ENCODE measurements at regions not wholly inside any gene's neighbourhood (a gene's known extent, or its start where the extent isn't known, plus 50 kb on each side); places are given as distances from the start of the nearest gene placed in this dataset.
A peak's percentile ranks its signal among the peaks of the same experiment; 100 is the strongest.

DNA sequence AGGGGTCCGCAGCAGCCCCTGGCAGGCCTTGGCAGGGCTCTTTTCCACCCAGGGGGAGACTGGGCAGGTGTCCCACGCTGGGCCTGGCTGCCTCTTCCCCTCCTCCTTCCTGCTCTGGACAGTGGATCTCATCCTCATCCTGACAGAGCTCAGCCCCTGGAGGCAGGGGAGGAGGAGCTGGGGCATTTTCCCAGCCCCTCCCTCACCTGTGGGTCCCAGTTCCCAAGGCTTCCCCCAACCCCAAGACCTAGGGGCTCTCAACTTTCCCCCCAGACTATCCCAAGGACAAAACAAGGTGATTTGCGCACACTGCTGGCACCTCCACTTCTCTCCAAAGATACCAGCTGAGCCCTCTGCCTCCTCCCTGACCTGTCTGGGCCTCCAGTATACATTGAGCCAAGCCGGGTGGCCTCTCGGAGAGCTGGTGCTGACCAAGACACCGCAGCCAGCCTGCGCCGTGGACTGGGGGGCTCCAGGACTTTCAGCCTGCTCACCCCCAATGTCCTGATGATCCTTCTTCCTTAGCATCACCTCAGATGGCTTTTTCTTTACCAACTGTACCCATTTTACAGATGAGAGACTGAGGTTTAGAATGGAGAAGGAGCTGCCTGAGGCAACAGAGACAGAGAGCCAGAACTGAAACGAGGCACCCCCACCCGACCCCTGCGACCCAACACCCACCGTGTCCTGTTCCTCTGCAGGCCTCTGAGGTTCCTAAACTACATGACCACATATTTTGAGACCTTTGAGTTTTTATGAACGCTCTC is 126.6 kb downstream of the BARX1 start:
- DNase-seq (ENCODE audit: low read depth) = no peak
- TF ChIP-seq CTCF (conservative IDR thresholded peaks at IDR 0.05; ENCODE audit: low read depth, low read length) = no peak
- H3K4me3 ChIP-seq (ENCODE audit: low read depth, low read length) = no peak overlapping the region

- no peak for DNase-seq (ENCODE audit: low read depth)
- TF ChIP-seq CTCF (conservative IDR thresholded peaks at IDR 0.05; ENCODE audit: low read depth, low read length) = peak; percentile 80
- H3K4me3 ChIP-seq (ENCODE audit: low read depth, low read length) = peak overlapping the region; percentile 34
Measured at GRCh38 chr9:93827545-93828330, 127.4 kb downstream of the BARX1 start.

DNA sequence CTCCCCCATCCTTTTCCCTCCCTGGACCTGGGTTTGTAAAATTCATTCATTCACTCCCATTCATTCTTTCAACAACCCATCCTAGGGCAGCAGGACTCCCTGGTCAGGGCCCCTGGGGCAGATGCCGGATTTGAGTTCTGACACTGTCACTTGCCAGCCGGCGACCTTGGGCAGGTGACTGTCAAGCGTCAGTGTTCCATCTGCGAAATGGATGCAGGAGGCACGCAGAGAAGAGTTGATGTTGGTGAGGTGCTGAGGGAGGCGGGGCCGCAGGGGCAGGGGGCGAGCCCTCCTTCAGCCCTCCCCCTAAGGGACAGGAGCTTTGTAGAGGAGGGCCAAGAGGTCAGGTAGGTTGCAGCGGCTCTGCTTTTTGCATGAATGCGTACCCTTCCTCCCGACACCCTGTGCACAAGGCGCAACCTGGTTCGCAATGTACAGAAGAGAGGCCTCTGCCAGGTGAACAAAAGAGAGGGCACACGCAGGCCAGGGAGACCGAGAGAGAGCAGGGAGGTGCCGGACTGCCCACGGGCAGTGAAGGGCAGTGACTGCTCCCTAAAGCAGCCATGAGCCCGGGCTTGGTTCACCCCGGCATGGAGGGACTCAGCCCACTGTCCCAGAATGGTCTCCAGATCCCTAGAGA is 128.1 kb downstream of the BARX1 start:
- no peak for TF ChIP-seq CTCF (conservative IDR thresholded peaks at IDR 0.05; ENCODE audit: low read depth, low read length)
- no peak overlapping the region for H3K4me3 ChIP-seq (ENCODE audit: low read depth, low read length)
- no peak for DNase-seq (ENCODE audit: low read depth)

- DNase-seq (ENCODE audit: low read depth) = no peak
- no peak overlapping the region for H3K4me3 ChIP-seq (ENCODE audit: low read depth, low read length)
- TF ChIP-seq CTCF (conservative IDR thresholded peaks at IDR 0.05; ENCODE audit: low read depth, low read length) = no peak
Measured at GRCh38 chr9:93826209-93826608, 128.9 kb downstream of the BARX1 start.

GRCh38 chr9:93825348-93826115 is 129.6 kb downstream of the BARX1 start:
- no peak for TF ChIP-seq CTCF (conservative IDR thresholded peaks at IDR 0.05; ENCODE audit: low read depth, low read length)
- DNase-seq (ENCODE audit: low read depth) = no peak
- no peak overlapping the region for H3K4me3 ChIP-seq (ENCODE audit: low read depth, low read length)

DNA sequence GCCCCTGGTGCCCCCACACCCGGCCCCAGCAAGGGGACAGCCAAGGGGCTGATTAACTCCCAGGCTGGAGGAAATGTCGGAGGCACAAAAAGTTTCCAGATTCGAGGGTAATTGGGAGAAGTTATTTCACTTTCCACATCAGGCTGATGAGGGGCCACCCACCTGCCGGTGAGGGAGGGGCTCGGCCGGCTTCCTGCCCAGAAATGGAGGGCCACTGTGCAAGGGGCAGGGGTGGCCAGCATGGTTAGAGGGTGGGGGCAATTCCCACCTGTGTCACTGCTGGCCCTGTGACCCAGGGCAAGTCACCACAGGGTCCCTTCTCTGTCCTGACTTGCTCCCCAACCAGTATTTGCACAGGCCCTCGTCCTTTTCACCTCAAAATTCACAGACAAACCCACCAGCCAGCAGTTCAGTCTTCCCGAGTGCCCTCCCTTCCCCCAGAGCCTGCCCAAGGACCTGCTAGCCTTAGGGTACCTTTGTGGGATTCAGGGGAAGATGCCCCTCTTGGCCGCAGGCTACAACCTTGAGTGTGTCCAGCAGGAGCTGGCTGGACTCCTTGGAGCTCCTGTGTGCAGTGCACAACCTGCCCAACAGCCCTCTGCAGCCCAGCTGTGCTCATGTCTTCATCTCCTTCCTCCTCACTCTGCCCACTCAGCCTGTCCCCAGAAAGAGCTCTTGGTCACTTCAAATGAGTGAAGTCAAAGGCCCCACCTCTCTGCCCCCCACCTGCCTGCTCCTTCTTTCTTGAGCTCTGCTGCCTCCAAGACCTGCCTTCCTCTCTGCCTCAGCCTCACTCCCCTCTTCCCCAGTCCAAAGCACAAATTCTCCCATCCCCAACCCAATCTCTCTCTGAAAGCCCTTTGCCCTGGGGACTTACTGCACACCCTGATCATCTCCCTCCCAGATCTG is 130.5 kb downstream of the BARX1 start:
- no peak for TF ChIP-seq CTCF (conservative IDR thresholded peaks at IDR 0.05; ENCODE audit: low read depth, low read length)
- no peak for DNase-seq (ENCODE audit: low read depth)
- H3K4me3 ChIP-seq (ENCODE audit: low read depth, low read length) = no peak overlapping the region

Data from epithelial cell of proximal tubule (primary cell).